NCI-H526 treated with DMSO at 0.1 percent for 48 hours (cell line): ENCODE measurements at regions not wholly inside any gene's neighbourhood (a gene's known extent, or its start where the extent isn't known, plus 50 kb on each side); places are given as distances from the start of the nearest gene placed in this dataset.

Experiments
- DNase-seq: peaks from one replicate; lab custom pipeline; 2025; lab: John Stamatoyannopoulos, UW

- no peak for DNase-seq
These were observed 1119.8 kb downstream of the TSN start for GRCh38 chr2:122875091-122875865.

- DNase-seq, result no peak
These were observed 1128.4 kb downstream of the TSN start for GRCh38 chr2:122883849-122884248.

- DNase-seq, result no peak
These were observed 1129.4 kb downstream of the TSN start for GRCh38 chr2:122884889-122885288.

- DNase-seq, result no peak
These were observed 1130.0 kb downstream of the TSN start for GRCh38 chr2:122885436-122885835.

GRCh38 chr2:122886479-122887145 is 1131.2 kb downstream of the TSN start:
- no peak for DNase-seq

- DNase-seq, result no peak
These were observed 1125.5 kb upstream of the CNTNAP5 start for GRCh38 chr2:122899614-122900013.

- DNase-seq, result no peak
These were observed 1119.7 kb upstream of the CNTNAP5 start for GRCh38 chr2:122905431-122905830.

- no peak for DNase-seq
These were observed 1116.9 kb upstream of the CNTNAP5 start for GRCh38 chr2:122908159-122908558.

- no peak for DNase-seq
These were observed 1097.9 kb upstream of the CNTNAP5 start for GRCh38 chr2:122927197-122927596.

- no peak for DNase-seq
These were observed 1097.2 kb upstream of the CNTNAP5 start for GRCh38 chr2:122927710-122928557.

- DNase-seq, result no peak
These were observed 1095.7 kb upstream of the CNTNAP5 start for GRCh38 chr2:122929347-122929746.

- no peak for DNase-seq
These were observed 1089.6 kb upstream of the CNTNAP5 start for GRCh38 chr2:122935506-122935905.

- no peak for DNase-seq
These were observed 1085.3 kb upstream of the CNTNAP5 start for GRCh38 chr2:122939796-122940195.

GRCh38 chr2:122949523-122949922 is 1075.6 kb upstream of the CNTNAP5 start:
- DNase-seq, result no peak

GRCh38 chr2:122955776-122956175 is 1069.3 kb upstream of the CNTNAP5 start:
- DNase-seq, result no peak

GRCh38 chr2:122960759-122961641 is 1064.1 kb upstream of the CNTNAP5 start:
- DNase-seq, result no peak

GRCh38 chr2:122966461-122966860 is 1058.6 kb upstream of the CNTNAP5 start:
- DNase-seq, result no peak

GRCh38 chr2:122977580-122977979 is 1047.5 kb upstream of the CNTNAP5 start:
- no peak for DNase-seq

GRCh38 chr2:122980671-122981070 is 1044.4 kb upstream of the CNTNAP5 start:
- no peak for DNase-seq

- no peak for DNase-seq
These were observed 1042.2 kb upstream of the CNTNAP5 start for GRCh38 chr2:122982936-122983335.

GRCh38 chr2:122988395-122989221 is 1036.5 kb upstream of the CNTNAP5 start:
- DNase-seq, result no peak
